GM23338 (cell line): ENCODE measurements at regions not wholly inside any gene's neighbourhood (a gene's known extent, or its start where the extent isn't known, plus 50 kb on each side); places are given as distances from the start of the nearest gene placed in this dataset.

Experiments used
- CREB1 ChIP-seq: fragments of 250-450 bp; sonication (Bioruptor Pico); IDR thresholded peaks from 2 replicates; pipeline ENCODE4 v1.5.0; 2020; ENCODE audit warnings: low read depth, mild to moderate bottlenecking, moderate library complexity
- EZH2 ChIP-seq: fragments of 200-600 bp; sonication (generic); IDR thresholded peaks from one replicate; pipeline ENCODE4 v1.8.0; 2017; ENCODE audit warnings: antibody characterized with exemption, mild to moderate bottlenecking, low read depth; ENCODE audit not compliant: unreplicated experiment
- EZH2phosphoT487 ChIP-seq: fragments of 200-600 bp; sonication (generic); IDR thresholded peaks from one replicate; pipeline ENCODE4 v1.8.1; 2018; ENCODE audit warnings: antibody characterized with exemption; ENCODE audit not compliant: unreplicated experiment
- JUNB ChIP-seq: IDR thresholded peaks from one replicate; pipeline ENCODE4 v1.6.1; 2016; ENCODE audit warnings: antibody characterized with exemption; ENCODE audit not compliant: unreplicated experiment
- NANOG ChIP-seq: IDR thresholded peaks from 2 replicates; pipeline ENCODE4 v1.6.1; 2016; ENCODE audit warnings: antibody characterized with exemption, borderline replicate concordance
- POLR2AphosphoS5 ChIP-seq: IDR thresholded peaks from 2 replicates; pipeline ENCODE4 v1.6.1; 2016; ENCODE audit warnings: antibody characterized with exemption, low read depth
- ZNF114 ChIP-seq: fragments of 250-450 bp; sonication (Bioruptor Pico); IDR thresholded peaks from 2 replicates; pipeline ENCODE4 v1.5.0; 2020; ENCODE audit warnings: mild to moderate bottlenecking, moderate library complexity
- TF ChIP-seq, protein P1 (sequence below), 2 experiments: fragments of 200-600 bp in 1 of 2; sonication (generic) in 1 of 2; conservative IDR thresholded peaks; 2 replicates each; pipeline versions ENCODE4 v1.5.1 to v1.6.1; 2016 to 2017; ENCODE audit warnings: antibody characterized with exemption in 2 of 2, low read depth in 2 of 2, mild to moderate bottlenecking in 2 of 2, moderate library complexity in 1 of 2
- TF ChIP-seq, protein P2 (sequence below): IDR thresholded peaks from one replicate; pipeline ENCODE4 v1.6.1; 2018; ENCODE audit warnings: antibody characterized with exemption; ENCODE audit not compliant: unreplicated experiment

DNA sequence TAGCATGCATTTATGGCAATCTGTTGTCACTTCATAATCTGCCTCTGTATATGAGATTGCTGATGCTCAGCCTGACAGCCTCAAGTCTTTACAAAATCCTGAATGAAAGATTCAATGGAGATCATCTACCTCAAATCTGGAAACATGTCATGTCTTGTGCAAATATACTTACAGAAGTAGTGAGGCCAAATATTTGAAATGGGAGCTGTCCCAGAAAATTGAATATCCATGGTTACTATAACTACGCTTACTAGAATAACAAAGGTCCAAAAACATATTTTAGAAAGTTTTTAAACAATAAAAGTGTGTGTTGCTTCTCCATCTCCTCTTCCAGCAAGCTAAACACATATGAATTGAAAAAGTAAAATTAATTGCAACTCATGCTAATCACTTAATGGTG, 133.2 kb upstream of the DPH6 start:
- no peak for TF ChIP-seq POLR2AphosphoS5
- TF ChIP-seq, protein P1, sequence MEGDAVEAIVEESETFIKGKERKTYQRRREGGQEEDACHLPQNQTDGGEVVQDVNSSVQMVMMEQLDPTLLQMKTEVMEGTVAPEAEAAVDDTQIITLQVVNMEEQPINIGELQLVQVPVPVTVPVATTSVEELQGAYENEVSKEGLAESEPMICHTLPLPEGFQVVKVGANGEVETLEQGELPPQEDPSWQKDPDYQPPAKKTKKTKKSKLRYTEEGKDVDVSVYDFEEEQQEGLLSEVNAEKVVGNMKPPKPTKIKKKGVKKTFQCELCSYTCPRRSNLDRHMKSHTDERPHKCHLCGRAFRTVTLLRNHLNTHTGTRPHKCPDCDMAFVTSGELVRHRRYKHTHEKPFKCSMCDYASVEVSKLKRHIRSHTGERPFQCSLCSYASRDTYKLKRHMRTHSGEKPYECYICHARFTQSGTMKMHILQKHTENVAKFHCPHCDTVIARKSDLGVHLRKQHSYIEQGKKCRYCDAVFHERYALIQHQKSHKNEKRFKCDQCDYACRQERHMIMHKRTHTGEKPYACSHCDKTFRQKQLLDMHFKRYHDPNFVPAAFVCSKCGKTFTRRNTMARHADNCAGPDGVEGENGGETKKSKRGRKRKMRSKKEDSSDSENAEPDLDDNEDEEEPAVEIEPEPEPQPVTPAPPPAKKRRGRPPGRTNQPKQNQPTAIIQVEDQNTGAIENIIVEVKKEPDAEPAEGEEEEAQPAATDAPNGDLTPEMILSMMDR (conservative IDR thresholded peaks at IDR 0.05; ENCODE audit: low read depth in 2 of 2) = no peak
- TF ChIP-seq, protein P2, sequence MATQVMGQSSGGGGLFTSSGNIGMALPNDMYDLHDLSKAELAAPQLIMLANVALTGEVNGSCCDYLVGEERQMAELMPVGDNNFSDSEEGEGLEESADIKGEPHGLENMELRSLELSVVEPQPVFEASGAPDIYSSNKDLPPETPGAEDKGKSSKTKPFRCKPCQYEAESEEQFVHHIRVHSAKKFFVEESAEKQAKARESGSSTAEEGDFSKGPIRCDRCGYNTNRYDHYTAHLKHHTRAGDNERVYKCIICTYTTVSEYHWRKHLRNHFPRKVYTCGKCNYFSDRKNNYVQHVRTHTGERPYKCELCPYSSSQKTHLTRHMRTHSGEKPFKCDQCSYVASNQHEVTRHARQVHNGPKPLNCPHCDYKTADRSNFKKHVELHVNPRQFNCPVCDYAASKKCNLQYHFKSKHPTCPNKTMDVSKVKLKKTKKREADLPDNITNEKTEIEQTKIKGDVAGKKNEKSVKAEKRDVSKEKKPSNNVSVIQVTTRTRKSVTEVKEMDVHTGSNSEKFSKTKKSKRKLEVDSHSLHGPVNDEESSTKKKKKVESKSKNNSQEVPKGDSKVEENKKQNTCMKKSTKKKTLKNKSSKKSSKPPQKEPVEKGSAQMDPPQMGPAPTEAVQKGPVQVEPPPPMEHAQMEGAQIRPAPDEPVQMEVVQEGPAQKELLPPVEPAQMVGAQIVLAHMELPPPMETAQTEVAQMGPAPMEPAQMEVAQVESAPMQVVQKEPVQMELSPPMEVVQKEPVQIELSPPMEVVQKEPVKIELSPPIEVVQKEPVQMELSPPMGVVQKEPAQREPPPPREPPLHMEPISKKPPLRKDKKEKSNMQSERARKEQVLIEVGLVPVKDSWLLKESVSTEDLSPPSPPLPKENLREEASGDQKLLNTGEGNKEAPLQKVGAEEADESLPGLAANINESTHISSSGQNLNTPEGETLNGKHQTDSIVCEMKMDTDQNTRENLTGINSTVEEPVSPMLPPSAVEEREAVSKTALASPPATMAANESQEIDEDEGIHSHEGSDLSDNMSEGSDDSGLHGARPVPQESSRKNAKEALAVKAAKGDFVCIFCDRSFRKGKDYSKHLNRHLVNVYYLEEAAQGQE = no peak
- no peak for TF ChIP-seq CREB1 (CRISPR knock-in tag)
- TF ChIP-seq EZH2 = no peak
- TF ChIP-seq NANOG = no peak
- no peak for TF ChIP-seq EZH2phosphoT487
- no peak for TF ChIP-seq ZNF114 (CRISPR knock-in tag)
- no peak for TF ChIP-seq JUNB
